GM21576 (cell line): ENCODE measurements at regions not wholly inside any gene's neighbourhood (a gene's known extent, or its start where the extent isn't known, plus 50 kb on each side); places are given as distances from the start of the nearest gene placed in this dataset.

ENCODE experiments used
- ATAC-seq: cut with Tn5 transposase; IDR thresholded peaks from one replicate; pipeline ENCODE4 v1.9.1; 2021; ENCODE audit warnings: mild to moderate bottlenecking, moderate library complexity; ENCODE audit not compliant: unreplicated experiment

GRCh38 chr15:70355275-70355795 is 257.6 kb upstream of the TLE3 start:
- ATAC-seq = no peak

DNA sequence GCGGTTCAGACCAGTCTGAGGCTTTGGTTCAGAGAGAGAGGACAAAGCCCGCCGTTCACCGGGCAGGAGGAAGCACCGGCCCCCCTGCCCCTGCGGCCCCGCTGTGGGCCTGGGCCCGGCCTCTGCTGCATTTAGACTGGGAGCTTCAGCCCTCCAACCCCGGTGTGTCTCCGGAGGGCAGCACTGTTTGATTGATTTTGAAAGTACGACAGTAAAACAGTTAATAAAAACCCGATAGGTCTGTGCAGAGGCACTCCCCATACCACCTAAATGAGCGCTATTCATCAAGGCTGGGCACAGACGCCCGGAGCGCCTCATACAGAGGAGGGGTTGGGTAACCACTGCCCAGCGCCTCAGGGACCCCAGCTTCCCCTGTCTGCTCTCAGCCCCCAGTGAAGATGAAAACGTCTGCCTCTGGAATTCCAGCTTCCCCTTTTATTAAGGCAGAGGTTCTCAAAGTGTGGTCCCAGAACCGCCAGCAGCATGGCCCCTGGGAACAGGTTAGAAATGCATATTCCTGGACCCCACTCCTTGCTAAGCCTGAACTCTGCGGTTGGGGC is 256.7 kb upstream of the TLE3 start:
- ATAC-seq = no peak

DNA sequence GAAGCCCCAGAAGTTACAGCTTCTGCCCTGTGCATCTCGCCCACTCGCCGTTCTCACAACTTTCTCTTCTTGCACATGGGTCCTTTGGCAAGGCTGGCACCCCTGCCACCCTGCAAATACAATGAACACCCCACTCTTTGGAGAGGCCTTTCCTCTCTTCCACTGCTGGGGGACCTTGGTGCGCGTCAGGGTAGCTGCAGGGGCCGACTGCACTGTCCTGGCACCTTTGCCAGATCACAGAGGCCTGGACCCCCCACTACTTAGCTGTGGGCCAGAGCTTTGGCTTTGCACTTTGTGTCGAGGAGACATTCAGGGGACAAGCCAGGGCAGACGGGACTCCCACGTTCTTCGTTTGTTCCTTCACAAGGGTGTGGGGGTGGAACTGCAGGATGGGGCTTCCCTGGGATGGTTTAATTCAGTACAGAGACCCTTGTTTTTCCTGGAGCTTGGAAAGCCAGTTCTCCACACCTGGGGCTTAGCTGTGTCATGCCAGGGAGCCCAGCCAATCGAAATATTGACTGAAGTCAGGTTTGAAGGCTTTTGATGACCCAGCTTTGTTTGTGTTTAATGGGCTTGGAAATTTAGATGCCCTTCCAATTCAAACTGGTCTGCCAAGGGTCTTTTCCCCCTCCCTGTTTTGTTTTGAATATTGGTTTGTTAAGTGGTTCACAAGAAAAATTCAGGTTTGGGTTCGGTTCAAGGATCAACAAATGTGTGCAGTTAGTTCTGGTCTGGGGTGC is 256.1 kb upstream of the TLE3 start:
- ATAC-seq = no peak

- ATAC-seq = no peak
Measured at GRCh38 chr15:70351941-70352774, 254.4 kb upstream of the TLE3 start.

DNA sequence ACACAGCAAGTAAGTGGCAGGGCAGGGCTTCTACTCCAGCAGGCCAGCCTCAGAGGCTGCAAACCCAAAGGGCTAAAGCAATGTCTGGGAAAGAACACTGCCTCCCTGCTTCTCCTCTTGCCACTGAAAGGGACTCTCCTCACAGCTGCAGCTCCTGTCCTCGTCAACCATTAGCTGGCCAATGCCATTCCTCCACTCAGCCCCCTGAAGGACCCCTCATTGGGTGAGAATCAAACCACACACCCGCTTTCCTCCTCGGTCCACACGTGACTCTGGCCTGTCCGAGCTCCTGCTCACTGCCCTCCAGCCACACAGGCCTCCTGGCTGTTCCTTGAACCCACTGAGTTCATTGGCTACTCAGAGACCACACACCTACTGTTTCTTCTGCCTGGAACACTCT is 253.7 kb upstream of the TLE3 start:
- no peak for ATAC-seq

DNA sequence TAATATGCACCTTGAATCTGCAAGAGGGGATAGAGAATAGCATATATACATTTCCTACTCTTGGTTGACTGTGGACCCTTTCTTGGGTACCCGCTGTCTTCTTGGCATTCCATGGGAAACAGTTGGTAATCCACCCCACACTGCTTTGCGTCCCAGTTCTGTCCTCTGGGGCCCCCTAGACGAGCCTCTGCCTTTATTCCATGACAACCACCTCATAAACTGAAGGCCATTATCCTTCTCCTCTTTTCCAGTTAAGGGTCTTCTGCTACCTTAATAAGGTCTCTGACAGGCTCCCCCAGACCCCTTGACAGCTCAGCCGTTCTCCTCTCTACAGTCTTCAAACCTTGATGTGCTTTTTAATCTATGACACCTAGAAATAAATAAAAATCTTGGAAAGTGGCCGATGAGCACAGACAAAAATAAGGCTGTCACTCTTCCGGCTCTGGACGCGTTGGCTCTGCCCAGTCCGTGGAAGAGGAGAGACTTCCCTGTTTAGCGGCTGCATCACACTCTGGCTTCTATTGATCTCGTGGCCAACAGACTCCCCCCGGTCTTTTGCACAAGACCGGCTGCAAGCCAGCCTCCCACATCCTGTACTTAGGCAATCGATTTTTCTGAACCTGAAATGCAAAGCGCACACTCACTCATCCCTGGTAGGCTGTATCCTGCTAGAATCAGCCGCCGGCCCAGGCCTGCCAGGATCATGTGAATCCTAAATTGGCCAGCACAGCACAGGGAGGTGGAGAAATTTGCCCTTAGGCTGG is 251.0 kb upstream of the TLE3 start:
- ATAC-seq = no peak

DNA sequence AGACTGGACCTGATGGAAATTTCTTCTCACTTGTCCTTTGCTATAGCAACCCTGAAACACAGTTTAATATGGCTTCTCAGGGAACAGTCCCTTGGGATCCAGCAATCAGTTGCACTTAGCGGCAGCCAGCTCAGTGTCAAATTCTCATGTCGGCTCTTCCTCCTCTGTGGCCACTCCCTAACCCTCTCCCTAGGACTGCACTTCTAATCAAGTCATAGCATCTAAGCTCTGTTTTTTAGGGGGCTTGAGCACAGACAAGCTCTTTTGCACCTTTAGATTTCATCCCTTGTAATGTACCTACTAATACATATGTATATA is 250.5 kb upstream of the TLE3 start:
- no peak for ATAC-seq

GRCh38 chr15:70347321-70348225 is 249.9 kb upstream of the TLE3 start:
- no peak for ATAC-seq

- ATAC-seq = no peak
Measured at GRCh38 chr15:70345251-70346019, 247.7 kb upstream of the TLE3 start.

- ATAC-seq = no peak
Measured at GRCh38 chr15:70344666-70345065, 246.9 kb upstream of the TLE3 start.

DNA sequence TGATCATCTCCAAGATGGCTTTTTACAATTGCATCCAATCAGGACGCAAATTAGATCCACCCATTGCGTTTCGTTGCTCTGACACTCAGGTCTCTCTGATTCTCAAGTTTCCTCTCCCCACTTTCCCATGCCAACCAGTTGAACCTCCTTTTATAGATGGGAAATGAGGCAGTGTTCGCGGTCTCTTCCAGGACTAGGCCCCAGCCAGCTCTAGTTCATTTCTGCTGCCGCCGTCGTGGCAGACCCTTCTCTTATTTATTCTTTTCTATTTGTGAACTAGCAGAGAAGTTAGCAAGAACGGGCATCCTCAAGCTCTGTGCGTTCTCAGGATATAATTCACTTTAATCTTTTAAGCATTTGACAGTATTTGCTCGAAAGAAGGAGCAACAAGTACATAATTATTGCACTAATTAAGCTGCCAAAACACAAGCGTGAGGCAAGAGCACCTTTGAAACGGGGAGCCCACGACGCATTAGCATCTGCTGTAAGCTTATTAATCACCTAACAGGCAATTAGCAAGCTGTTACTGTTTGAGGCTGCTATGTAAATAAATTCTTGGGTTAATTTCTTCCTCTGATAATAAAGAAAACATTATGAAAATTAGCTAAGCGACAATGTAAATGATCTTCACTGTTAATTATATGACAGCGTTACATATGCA is 246.4 kb upstream of the TLE3 start:
- ATAC-seq = no peak

GRCh38 chr15:70342554-70343548 is 245.1 kb upstream of the TLE3 start:
- no peak for ATAC-seq

- no peak for ATAC-seq
Measured at GRCh38 chr15:70342141-70342540, 244.4 kb upstream of the TLE3 start.

- ATAC-seq = no peak
Measured at GRCh38 chr15:70341566-70341965, 243.8 kb upstream of the TLE3 start.

- no peak for ATAC-seq
Measured at GRCh38 chr15:70340494-70340870, 242.8 kb upstream of the TLE3 start.

DNA sequence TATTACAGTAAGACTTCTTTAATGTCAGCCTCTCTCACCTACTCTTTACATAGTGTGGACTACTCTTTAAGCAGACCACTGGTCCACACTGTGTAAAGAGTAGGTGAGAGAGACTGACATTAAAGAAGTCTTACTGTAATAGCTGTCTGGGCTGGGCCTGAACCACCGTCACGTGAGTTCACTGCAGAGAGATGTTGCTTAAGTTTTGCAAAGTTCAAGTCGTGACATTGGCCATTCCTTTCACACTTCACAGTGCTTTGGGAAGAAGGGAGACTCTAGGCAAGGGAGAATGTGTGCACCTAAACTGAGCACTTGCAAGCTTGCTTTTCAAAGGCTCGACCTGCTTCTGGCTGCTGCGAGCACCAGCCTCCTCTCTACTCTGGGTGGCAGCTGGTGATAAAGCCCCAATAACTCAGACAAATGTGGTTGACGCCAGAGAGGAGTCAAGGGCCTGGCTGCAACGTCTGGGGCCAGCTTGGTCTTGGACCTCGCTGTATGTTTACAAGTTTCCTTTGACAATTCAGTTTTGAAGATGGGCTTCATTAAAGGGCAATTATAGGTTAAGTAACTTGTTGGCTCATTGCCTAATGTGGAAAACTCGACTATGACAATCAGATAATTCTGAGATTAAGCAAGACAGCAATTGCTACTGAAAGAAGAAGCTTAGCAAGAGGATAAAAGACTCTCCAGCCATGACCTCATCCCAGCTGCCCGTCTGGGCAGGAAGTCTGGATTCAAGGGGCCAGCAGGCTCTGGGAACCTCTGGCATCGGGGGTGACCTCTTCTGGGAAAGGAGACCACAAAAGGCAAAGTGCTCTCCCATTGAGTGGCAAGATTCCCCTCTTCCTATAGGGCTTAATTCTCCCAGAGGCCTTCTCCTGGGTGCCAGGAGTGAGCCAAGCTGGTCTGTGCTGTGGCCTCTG is 242.1 kb upstream of the TLE3 start:
- no peak for ATAC-seq
